Glutamatergic neuron (in vitro differentiated cells): ENCODE measurements at regions not wholly inside any gene's neighbourhood (a gene's known extent, or its start where the extent isn't known, plus 50 kb on each side); places are given as distances from the start of the nearest gene placed in this dataset.

Source experiments
- DNase-seq: peaks from one replicate; pipeline ENCODE4 v3.0.0; 2022
- H3K27ac Mint-ChIP-seq: one replicate; pipeline ENCODE4 v1.8.0; 2020; ENCODE audit warnings: mild to moderate bottlenecking, mixed read lengths, inconsistent platforms; ENCODE audit not compliant: unreplicated experiment
- H3K27me3 Mint-ChIP-seq: one replicate; pipeline ENCODE4 v1.8.0; 2020; ENCODE audit warnings: mild to moderate bottlenecking, moderate library complexity, mixed read lengths, inconsistent platforms; ENCODE audit not compliant: unreplicated experiment
- H3K36me3 Mint-ChIP-seq: one replicate; pipeline ENCODE4 v1.8.0; 2020; ENCODE audit warnings: mild to moderate bottlenecking, mixed read lengths, inconsistent platforms; ENCODE audit not compliant: unreplicated experiment
- H3K4me1 Mint-ChIP-seq: one replicate; pipeline ENCODE4 v1.8.0; 2020; ENCODE audit warnings: mild to moderate bottlenecking, low read depth, mixed read lengths, inconsistent platforms; ENCODE audit not compliant: unreplicated experiment
- H3K4me3 Mint-ChIP-seq: one replicate; pipeline ENCODE4 v1.8.0; 2020; ENCODE audit warnings: mild to moderate bottlenecking, mixed read lengths, inconsistent platforms; ENCODE audit not compliant: unreplicated experiment
- H3K9me3 Mint-ChIP-seq: one replicate; pipeline ENCODE4 v1.8.0; 2020; ENCODE audit warnings: mild to moderate bottlenecking, moderate library complexity, mixed read lengths, inconsistent platforms; ENCODE audit not compliant: unreplicated experiment
- CTCF ChIP-seq: fragments of 200-600 bp; sonication (generic); IDR thresholded peaks from one replicate; pipeline ENCODE4 v1.5.0; 2021; ENCODE audit not compliant: partially characterized antibody, unreplicated experiment

GRCh38 chr11:133582326-133582725 lies 50.0 kb upstream of the OPCML start:
- no peak for DNase-seq
- Mint-ChIP-seq H3K9me3 (no peaks in the 10 kb centered on the region), H3K27ac (no peak overlapping the region), H3K4me3 (no peak overlapping the region), H3K36me3 (no peaks in the 10 kb centered on the region), H3K27me3 (peaks cover 4% of the 10 kb centered on the region), H3K4me1 (peaks cover 5% of the 10 kb centered on the region)
- no peak for TF ChIP-seq CTCF
